H1 (cell line): ENCODE measurements at regions not wholly inside any gene's neighbourhood (a gene's known extent, or its start where the extent isn't known, plus 50 kb on each side); places are given as distances from the start of the nearest gene placed in this dataset.

ENCODE experiments used
- CTCF ChIA-PET: fragments of 300-600 bp; sonication (Branson Sonifier 250); formaldehyde crosslinking; loops from one replicate; lab custom pipeline; 2021; ENCODE audit not compliant: partially characterized antibody; lab: Charles Lee
- POLR2A ChIA-PET: fragments of 300-600 bp; sonication (Branson Sonifier 250); formaldehyde crosslinking; loops from one replicate; lab custom pipeline; 2021; ENCODE audit warnings: inconsistent platforms; ENCODE audit not compliant: partially characterized antibody; lab: Charles Lee
- DNase-seq, 2 experiments: peaks; one replicate each; pipeline versions ENCODE4 v3.0.0 to v3.0.0-alpha.2; 2010 to 2022; ENCODE audit warnings: low spot score in 2 of 2, low read depth in 1 of 2, mixed read lengths in 1 of 2
- FAIRE-seq: peaks from 2 replicates; lab custom pipeline; 2011; peaks lifted over from hg19 to GRCh38; lab: Jason Lieb, UNC
- H2AFZ ChIP-seq: 2 replicates; pipeline ENCODE4 v1.8.1; 2012; ENCODE audit warnings: low read length, inconsistent platforms
- H2AK5ac ChIP-seq: 2 replicates; pipeline ENCODE4 v1.6.1; 2013; ENCODE audit warnings: low read depth, low read length
- H2BK120ac ChIP-seq: replicated peaks from 2 replicates; pipeline ENCODE3; 2013; ENCODE audit warnings: low read depth, low read length, inconsistent platforms
- H2BK12ac ChIP-seq: 2 replicates; pipeline ENCODE4 v1.6.1; 2013; ENCODE audit warnings: low read depth, low read length
- H2BK15ac ChIP-seq: 2 replicates; pipeline ENCODE4 v1.6.1; 2013; ENCODE audit warnings: low read length
- H2BK20ac ChIP-seq: 2 replicates; pipeline ENCODE4 v1.6.1; 2013; ENCODE audit warnings: low read length
- H2BK5ac ChIP-seq: 2 replicates; pipeline ENCODE4 v1.6.1; 2013; ENCODE audit warnings: low read depth, low read length
- H3K14ac ChIP-seq: 2 replicates; pipeline ENCODE4 v1.6.1; 2013; ENCODE audit warnings: inconsistent platforms; ENCODE audit not compliant: insufficient read length
- H3K18ac ChIP-seq: 2 replicates; pipeline ENCODE4 v1.6.1; 2013; ENCODE audit warnings: low read length; ENCODE audit errors: extremely low read depth
- H3K23ac ChIP-seq: 2 replicates; pipeline ENCODE4 v1.6.1; 2013; ENCODE audit warnings: inconsistent platforms; ENCODE audit not compliant: insufficient read length
- H3K23me2 ChIP-seq: 2 replicates; pipeline ENCODE4 v1.6.1; 2013; ENCODE audit warnings: low read depth, low read length
- H3K27ac ChIP-seq: 2 replicates; pipeline ENCODE4 v1.6.1; 2011; ENCODE audit warnings: low read depth, low read length, inconsistent platforms
- H3K27me3 ChIP-seq, 4 experiments: replicated peaks in 1 of 4; 1 replicate in 1 of 4; 2 replicates in 3 of 4; pipeline versions ENCODE4 v1.6.1 to v1.8.1; 2011 to 2013; ENCODE audit warnings: low read length in 3 of 4, mild to moderate bottlenecking in 3 of 4, inconsistent platforms in 2 of 4, mixed read lengths in 2 of 4, moderate library complexity in 1 of 4; ENCODE audit not compliant: control insufficient read depth in 3 of 4, insufficient read depth in 3 of 4; ENCODE audit errors: extremely low read depth in 1 of 4
- H3K36me3 ChIP-seq, 4 experiments: 2 replicates each; pipeline versions ENCODE4 v1.6.1 to v1.8.1; 2011 to 2013; ENCODE audit warnings: mild to moderate bottlenecking in 4 of 4, low read length in 3 of 4, moderate library complexity in 2 of 4, control low read depth in 1 of 4, inconsistent platforms in 1 of 4; ENCODE audit not compliant: insufficient read depth in 4 of 4, control insufficient read depth in 2 of 4
- H3K4ac ChIP-seq: replicated peaks from 2 replicates; pipeline ENCODE3; 2013; ENCODE audit warnings: low read length, low read depth, mixed read lengths, inconsistent platforms; ENCODE audit not compliant: insufficient read length
- H3K4me1 ChIP-seq, 4 experiments: replicated peaks in 1 of 4; 1 replicate in 1 of 4; 2 replicates in 3 of 4; pipeline versions ENCODE4 v1.6.1 to v1.8.1; 2011 to 2013; ENCODE audit warnings: low read length in 3 of 4, inconsistent platforms in 2 of 4, mixed read lengths in 1 of 4; ENCODE audit not compliant: insufficient read depth in 4 of 4, control insufficient read depth in 3 of 4
- H3K4me2 ChIP-seq, 2 experiments: 2 replicates each; pipeline versions ENCODE4 v1.6.1 to v1.8.1; 2011 to 2013; ENCODE audit warnings: low read depth in 2 of 2, low read length in 2 of 2, control low read depth in 1 of 2, inconsistent platforms in 1 of 2, mild to moderate bottlenecking in 1 of 2; ENCODE audit not compliant: insufficient read depth in 1 of 2
- H3K4me3 ChIP-seq, 4 experiments: fragments of 200-600, 300-600 bp in 1 of 4; sonication (generic), shearing (Covaris generic), sonication (Bioruptor Twin) in 1 of 4; 2 replicates each; pipeline versions ENCODE4 v1.5.1 to v1.8.1; 2011 to 2016; ENCODE audit warnings: low read length in 4 of 4, low read depth in 3 of 4, control low read depth in 2 of 4, inconsistent platforms in 2 of 4, mild to moderate bottlenecking in 2 of 4, mixed read lengths in 1 of 4, moderate library complexity in 1 of 4; ENCODE audit not compliant: insufficient read depth in 2 of 4; ENCODE audit errors: extremely low read depth in 1 of 4
- H3K56ac ChIP-seq: replicated peaks from 2 replicates; pipeline ENCODE3; 2013; ENCODE audit warnings: low read depth, mild to moderate bottlenecking, mixed read lengths, low read length, inconsistent platforms; ENCODE audit not compliant: insufficient read length
- H3K79me1 ChIP-seq: 2 replicates; pipeline ENCODE4 v1.6.1; 2013; ENCODE audit warnings: low read depth, low read length, control low read depth
- H3K79me2 ChIP-seq, 2 experiments: 2 replicates each; pipeline versions ENCODE4 v1.6.1 to v1.8.1; 2012 to 2013; ENCODE audit warnings: low read length in 2 of 2, mild to moderate bottlenecking in 2 of 2, inconsistent platforms in 1 of 2; ENCODE audit not compliant: insufficient read depth in 2 of 2, control insufficient read depth in 1 of 2
- H3K9ac ChIP-seq, 4 experiments: replicated peaks in 1 of 4; 1 replicate in 1 of 4; 2 replicates in 3 of 4; pipeline versions ENCODE4 v1.6.1 to v1.8.1; 2011 to 2013; ENCODE audit warnings: low read depth in 3 of 4, low read length in 3 of 4, control low read depth in 2 of 4, mild to moderate bottlenecking in 2 of 4, moderate library complexity in 2 of 4, inconsistent platforms in 1 of 4; ENCODE audit errors: extremely low read depth in 1 of 4
- H3K9me3 ChIP-seq, 2 experiments: 2 replicates each; pipeline versions ENCODE4 v1.6.1 to v1.8.1; 2012 to 2013; ENCODE audit warnings: mild to moderate bottlenecking in 2 of 2, moderate library complexity in 2 of 2, control low read depth in 1 of 2, inconsistent platforms in 1 of 2, low read depth in 1 of 2, low read length in 1 of 2, mixed read lengths in 1 of 2; ENCODE audit not compliant: insufficient read depth in 2 of 2
- H4K20me1 ChIP-seq, 2 experiments: replicated peaks in 1 of 2; 2 replicates each; pipeline versions ENCODE3 to v1.8.1; 2011 to 2013; ENCODE audit warnings: inconsistent platforms in 2 of 2, low read length in 2 of 2, mild to moderate bottlenecking in 1 of 2; ENCODE audit not compliant: insufficient read depth in 2 of 2, control insufficient read depth in 1 of 2
- H4K5ac ChIP-seq: 2 replicates; pipeline ENCODE4 v1.6.1; 2013; ENCODE audit warnings: low read length, low read depth, mixed read lengths, inconsistent platforms; ENCODE audit not compliant: insufficient read length
- H4K8ac ChIP-seq: 2 replicates; pipeline ENCODE4 v1.8.0; 2013; ENCODE audit warnings: mild to moderate bottlenecking, moderate library complexity, low read length, inconsistent platforms; ENCODE audit not compliant: insufficient read depth; ENCODE audit errors: extremely low read depth
- H4K91ac ChIP-seq: replicated peaks from 2 replicates; pipeline ENCODE3; 2013; ENCODE audit warnings: low read length, mixed read lengths, inconsistent platforms; ENCODE audit not compliant: insufficient read length
- CBX8 ChIP-seq: fragments of 300-800, 300-1000 bp; sonication (generic); IDR thresholded peaks from 2 replicates; pipeline ENCODE4 v1.7.1; 2016; ENCODE audit warnings: low read depth, low read length, borderline replicate concordance
- CHD2 ChIP-seq: IDR thresholded peaks from 2 replicates; pipeline ENCODE4 v1.6.1; 2012; ENCODE audit warnings: low read length, improper control_type of control experiment
- EGR1 ChIP-seq: IDR thresholded peaks from 2 replicates; pipeline ENCODE4 v1.6.1; 2011; ENCODE audit warnings: low read depth, low read length, borderline replicate concordance
- EP300 ChIP-seq, 2 experiments: IDR thresholded peaks; 1 replicate in 1 of 2; 2 replicates in 1 of 2; pipeline ENCODE4 v1.6.1; 2011 to 2012; ENCODE audit warnings: low read depth in 2 of 2, low read length in 2 of 2, mild to moderate bottlenecking in 2 of 2, borderline replicate concordance in 1 of 2, inconsistent platforms in 1 of 2, moderate library complexity in 1 of 2
- FOSL1 ChIP-seq: IDR thresholded peaks from 2 replicates; pipeline ENCODE4 v1.6.1; 2011; ENCODE audit warnings: mild to moderate bottlenecking, low read depth, low read length, moderate library complexity; ENCODE audit not compliant: insufficient read depth
- NRF1 ChIP-seq: IDR thresholded peaks from 2 replicates; pipeline ENCODE4 v1.6.1; 2011; ENCODE audit warnings: mild to moderate bottlenecking, low read depth, low read length, improper control_type of control experiment
- PHF8 ChIP-seq: fragments of 200-600 bp; sonication (generic); conservative IDR thresholded peaks from 2 replicates; pipeline ENCODE4 v1.7.1; 2012; ENCODE audit warnings: low read depth, mild to moderate bottlenecking, inconsistent platforms, low read length, moderate library complexity
- RBBP5 ChIP-seq: IDR thresholded peaks from 2 replicates; pipeline ENCODE4 v1.7.1; 2012; ENCODE audit warnings: low read depth, mild to moderate bottlenecking, inconsistent platforms, low read length, moderate library complexity, borderline replicate concordance
- SP2 ChIP-seq: IDR thresholded peaks from 2 replicates; pipeline ENCODE4 v1.6.1; 2012; ENCODE audit warnings: mild to moderate bottlenecking, low read length, inconsistent platforms
- WGBS, 2 experiments: shearing (Covaris generic) in 1 of 2; methylation state at CpG; one replicate each; pipeline versions ENCODE4 v1.1.6 to v1.1.7; 2013 to 2015; ENCODE audit warnings: low lambda C conversion rate in 2 of 2, mixed read lengths in 2 of 2, inconsistent platforms in 1 of 2, low coverage in 1 of 2, missing lambda C conversion rate in 1 of 2; ENCODE audit not compliant: insufficient replicate concordance in 2 of 2, insufficient coverage in 1 of 2, insufficient read length in 1 of 2; ENCODE audit errors: extremely low coverage in 1 of 2, missing lambda C conversion rate in 1 of 2; 5-methylcytosine and 5-hydroxymethylcytosine counted together
- TF ChIP-seq, protein P1 (sequence below): IDR thresholded peaks from 2 replicates; pipeline ENCODE4 v1.6.1; 2011; ENCODE audit warnings: low read length, improper control_type of control experiment

DNA sequence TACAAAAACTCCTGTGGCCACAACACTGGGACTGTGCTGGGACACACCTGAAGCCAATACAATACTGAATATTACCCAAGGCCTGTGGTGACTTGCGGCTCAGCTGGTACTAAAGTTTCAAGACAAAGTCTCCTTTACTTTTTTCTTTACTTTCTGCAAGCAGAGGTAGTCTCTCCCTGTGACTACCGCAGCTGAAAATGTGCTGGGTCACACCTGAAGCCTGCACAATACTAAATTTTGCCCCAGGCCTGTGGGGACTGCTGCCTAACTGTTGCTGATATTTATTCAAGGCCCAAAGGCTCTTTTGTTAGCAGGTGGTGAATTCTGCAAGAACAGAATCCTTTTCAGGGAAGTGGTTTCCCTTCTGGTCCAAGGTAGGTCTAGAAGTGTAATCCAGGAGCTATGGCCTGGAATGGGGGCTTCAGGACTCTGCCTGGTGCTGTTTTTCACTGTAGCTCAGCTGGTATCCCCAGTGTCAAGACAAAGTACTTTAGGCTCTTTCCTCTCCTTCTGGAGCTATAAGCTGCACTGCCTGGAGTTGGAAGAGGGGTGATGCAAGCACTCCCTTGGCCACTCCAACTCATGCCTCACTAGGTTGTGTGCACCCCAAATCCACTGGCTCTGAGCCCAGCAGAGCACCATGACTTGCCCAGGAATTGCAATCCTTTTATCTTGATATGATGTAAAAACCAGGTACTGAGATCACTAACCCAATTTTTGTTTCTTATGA lies 489.4 kb downstream of the TECRL start:
- no peak for DNase-seq
- Histone ChIP-seq H3K27ac (no peak overlapping the region), H3K14ac (no peak overlapping the region), H4K20me1 (no peaks in the 10 kb centered on the region), H2BK12ac (no peak overlapping the region), H2AFZ (peak overlapping the region; percentile 65; the same call in 1 of the 2 replicates), H4K8ac (no peak overlapping the region), H4K5ac (no peak overlapping the region), H3K23ac (no peak overlapping the region), H2BK20ac (no peak overlapping the region), H3K23me2 (no peaks in the 10 kb centered on the region), H3K9me3 (no peaks in the 10 kb centered on the region), H4K91ac (no peak overlapping the region), H3K27me3 (no peaks in the 10 kb centered on the region), H3K4ac (no peak overlapping the region), H3K36me3 (no peaks in the 10 kb centered on the region), H3K79me2 (no peaks in the 10 kb centered on the region), H2BK5ac (no peak overlapping the region), H3K4me3 (no peak overlapping the region), H2AK5ac (no peak overlapping the region), H3K18ac (no peak overlapping the region), H3K56ac (no peak overlapping the region), H3K9ac (no peak overlapping the region), H2BK15ac (no peak overlapping the region), H3K79me1 (no peaks in the 10 kb centered on the region), H2BK120ac (no peak overlapping the region), H3K4me2 (no peak overlapping the region), H3K4me1 (no peaks in the 10 kb centered on the region)
- ChIA-PET CTCF (no interaction called here), POLR2A (no interaction called here)
- WGBS, 2 experiments = 97% methylated on average over 2 of the region's 2 CpGs; no CpG with 5 or more reads in 1 of the 2 experiments
- FAIRE-seq = no peak
- TF ChIP-seq RBBP5 (no peak), EP300 (IDR thresholded peaks at IDR 0.05; ENCODE audit: borderline replicate concordance in 1 of 2, low read depth in 2 of 2, low read length in 2 of 2) (no peak), EGR1 (no peak), FOSL1 (no peak), SP2 (no peak), CBX8 (no peak), CHD2 (no peak), NRF1 (no peak), PHF8 (no peak)
- TF ChIP-seq, protein P1, sequence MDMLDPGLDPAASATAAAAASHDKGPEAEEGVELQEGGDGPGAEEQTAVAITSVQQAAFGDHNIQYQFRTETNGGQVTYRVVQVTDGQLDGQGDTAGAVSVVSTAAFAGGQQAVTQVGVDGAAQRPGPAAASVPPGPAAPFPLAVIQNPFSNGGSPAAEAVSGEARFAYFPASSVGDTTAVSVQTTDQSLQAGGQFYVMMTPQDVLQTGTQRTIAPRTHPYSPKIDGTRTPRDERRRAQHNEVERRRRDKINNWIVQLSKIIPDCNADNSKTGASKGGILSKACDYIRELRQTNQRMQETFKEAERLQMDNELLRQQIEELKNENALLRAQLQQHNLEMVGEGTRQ = no peak
